GM12892 (cell line): ENCODE measurements at regions not wholly inside any gene's neighbourhood (a gene's known extent, or its start where the extent isn't known, plus 50 kb on each side); places are given as distances from the start of the nearest gene placed in this dataset.

Source experiments
- DNase-seq: peaks from one replicate; pipeline ENCODE4 v3.0.0; 2011; ENCODE audit not compliant: insufficient read length
- FAIRE-seq: peaks from 2 replicates; lab custom pipeline; 2011; peaks lifted over from hg19 to GRCh38; lab: Jason Lieb, UNC
- POLR2A ChIP-seq: IDR thresholded peaks from 2 replicates; pipeline ENCODE4 v1.6.1; 2011; ENCODE audit warnings: low read depth, low read length, control low read depth
- POLR2AphosphoS5 ChIP-seq: IDR thresholded peaks from 2 replicates; pipeline ENCODE4 v1.6.1; 2011; ENCODE audit warnings: low read depth, low read length, control low read depth
- TAF1 ChIP-seq: IDR thresholded peaks from 2 replicates; pipeline ENCODE4 v1.6.1; 2011; ENCODE audit warnings: low read depth, mild to moderate bottlenecking, control low read depth, low read length, borderline replicate concordance

DNA sequence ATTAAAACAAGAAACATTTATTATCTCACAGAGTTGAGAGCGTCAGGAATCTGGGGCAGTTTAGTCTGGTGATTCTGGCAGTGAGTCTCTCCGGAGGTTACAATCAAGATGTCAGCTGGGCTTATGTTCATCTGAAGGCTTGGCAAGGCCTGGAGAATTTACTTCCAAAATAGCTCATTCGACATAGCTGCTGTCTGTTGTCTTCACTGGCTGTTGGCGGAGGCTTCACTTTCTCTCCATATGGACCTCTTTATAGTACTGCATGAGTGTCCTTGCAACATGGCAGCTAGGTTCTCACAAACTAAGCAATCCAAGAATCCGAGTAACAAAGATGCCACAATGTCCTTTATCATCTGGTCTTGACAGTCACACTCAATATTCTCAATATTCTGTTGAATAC lies 70.2 kb upstream of the ADGRL3 start:
- TF ChIP-seq POLR2A (no peak), POLR2AphosphoS5 (no peak), TAF1 (no peak)
- DNase-seq: no peak
- FAIRE-seq: no peak

- TF ChIP-seq TAF1: no peak
- TF ChIP-seq POLR2A: no peak
- DNase-seq (no peak), FAIRE-seq (no peak)
Observed at GRCh38 chr4:61143461-61143860, 56.7 kb upstream of the ADGRL3 start.

DNA sequence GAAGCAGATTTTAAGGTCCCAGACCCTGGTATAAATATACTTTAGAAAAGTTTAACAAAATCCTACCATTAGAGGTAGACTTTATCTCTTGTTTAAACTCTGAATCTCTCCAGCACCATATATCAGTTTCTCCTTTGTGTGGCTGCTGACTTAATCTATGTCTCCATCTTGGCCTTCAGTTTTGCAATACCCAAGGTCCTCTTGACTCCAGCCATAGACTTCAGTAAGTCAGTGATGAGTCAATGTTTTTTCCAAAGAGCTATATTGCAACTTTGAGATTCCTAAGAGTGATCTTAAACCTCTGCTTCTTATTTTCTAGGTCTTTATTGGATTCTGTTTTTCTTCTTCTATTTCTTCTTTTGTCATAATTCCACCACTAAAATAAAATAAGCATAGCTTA lies 50.8 kb upstream of the ADGRL3 start:
- DNase-seq: no peak
- no peak for TF ChIP-seq POLR2A
- FAIRE-seq: no peak
